ENCODE measurements at regions not wholly inside any gene's neighbourhood (a gene's known extent, or its start where the extent isn't known, plus 50 kb on each side); places are given as distances from the start of the nearest gene placed in this dataset.
"Not testable (repeated sequence)": the region's sequence is repeated elsewhere in the genome, so short reads cannot be mapped to it uniquely, and the experiment has no call there.

- no peak for DNase-seq
Measured at GRCh38 chr5:90338712-90339372, 70.7 kb downstream of the CETN3 start.

- DNase-seq: no peak
Measured at GRCh38 chr5:90337449-90338052, 72.0 kb downstream of the CETN3 start.

GRCh38 chr5:90336752-90337151, 72.8 kb downstream of the CETN3 start:
- DNase-seq: peak; percentile 4

GRCh38 chr5:90334741-90335140, 74.8 kb downstream of the CETN3 start:
- DNase-seq: no peak

- DNase-seq: no peak
Measured at GRCh38 chr5:90329911-90330310, 79.6 kb downstream of the CETN3 start.

- no peak for DNase-seq
Measured at GRCh38 chr5:90326995-90327394, 82.6 kb downstream of the CETN3 start.

- DNase-seq: no peak
Measured at GRCh38 chr5:90325093-90325492, 84.5 kb downstream of the CETN3 start.

- DNase-seq: not testable (repeated sequence)
Measured at GRCh38 chr5:90320348-90320747, 89.2 kb downstream of the CETN3 start.

GRCh38 chr5:90312027-90312426, 97.5 kb downstream of the CETN3 start:
- no peak for DNase-seq

GRCh38 chr5:90311401-90311800, 98.2 kb downstream of the CETN3 start:
- DNase-seq: no peak

GRCh38 chr5:90308787-90309585, 100.6 kb downstream of the CETN3 start:
- DNase-seq: no peak

- DNase-seq: no peak
Measured at GRCh38 chr5:90307782-90308181, 101.8 kb downstream of the CETN3 start.

GRCh38 chr5:90307322-90307721, 102.2 kb downstream of the CETN3 start:
- no peak for DNase-seq

GRCh38 chr5:90306613-90307012, 102.9 kb downstream of the CETN3 start:
- DNase-seq: no peak

- DNase-seq: no peak
Measured at GRCh38 chr5:90305041-90305720, 104.4 kb downstream of the CETN3 start.

GRCh38 chr5:90301248-90301647, 108.3 kb downstream of the CETN3 start:
- DNase-seq: peak; percentile 8

- DNase-seq: no peak
Measured at GRCh38 chr5:90297045-90297764, 112.4 kb downstream of the CETN3 start.

GRCh38 chr5:90294604-90295003, 115.0 kb downstream of the CETN3 start:
- no peak for DNase-seq

GRCh38 chr5:90293931-90294330, 115.6 kb downstream of the CETN3 start:
- DNase-seq: no peak

- DNase-seq: no peak
Measured at GRCh38 chr5:90290648-90291047, 118.9 kb downstream of the CETN3 start.

- DNase-seq: no peak
Measured at GRCh38 chr5:90289837-90290236, 119.7 kb downstream of the CETN3 start.

GRCh38 chr5:90287036-90287435, 122.5 kb downstream of the CETN3 start:
- DNase-seq: no peak

GRCh38 chr5:90285581-90285980, 124.0 kb downstream of the CETN3 start:
- no peak for DNase-seq
